Adrenal gland (tissue), 9 donors: ENCODE measurements at regions not wholly inside any gene's neighbourhood (a gene's known extent, or its start where the extent isn't known, plus 50 kb on each side); places are given as distances from the start of the nearest gene placed in this dataset.

Source experiments
- DNase-seq, 7 donors: peaks; one replicate each; pipeline ENCODE4 v3.0.0-alpha.2; 2019 to 2020
- H3K27ac ChIP-seq, 5 donors: fragments of 200-600 bp; sonication (generic) in 4 of 5; 1 replicate in 3 of 5; 2 replicates in 2 of 5; pipeline versions ENCODE4 v1.5.1 to v1.8.0; 2016 to 2020; ENCODE audit warnings: mild to moderate bottlenecking in 1 of 5
- H3K27me3 ChIP-seq: fragments of 200-600 bp; 2 replicates; pipeline ENCODE4 v1.8.0; 2021
- H3K36me3 ChIP-seq, 2 donors: fragments of 200-600 bp; replicated peaks in 1 of 2; 1 replicate in 1 of 2; 2 replicates in 1 of 2; pipeline versions ENCODE4 v1.5.1 to v1.8.0; 2018 to 2022
- H3K4me1 ChIP-seq, 2 donors: fragments of 200-600 bp; replicated peaks in 1 of 2; 1 replicate in 1 of 2; 2 replicates in 1 of 2; pipeline versions ENCODE4 v1.5.1 to v1.8.0; 2018 to 2021
- H3K4me3 ChIP-seq, 4 donors: fragments of 200-600 bp; sonication (generic) in 3 of 4; one replicate each; pipeline ENCODE4 v1.5.1; 2016 to 2018
- H3K9me3 ChIP-seq, 3 donors: fragments of 200-600 bp; sonication (generic) in 1 of 3; replicated peaks in 1 of 3; 1 replicate in 2 of 3; 2 replicates in 1 of 3; pipeline versions ENCODE4 v1.5.1 to v1.8.0; 2016 to 2021
- POLR2A ChIP-seq, 2 donors: fragments of 450-650 bp; IDR thresholded peaks; one replicate each; pipeline ENCODE4 v1.6.1; 2017; ENCODE audit warnings: antibody characterized with exemption in 2 of 2, mild to moderate bottlenecking in 2 of 2, moderate library complexity in 1 of 2
- WGBS, 4 donors: extraction: QIAGEN DNeasy Blood & Tissue Kit in 2 of 4; methylation state at CpG; one replicate each; pipeline versions ENCODE4 v1.1.5 to v1.1.7; 2013 to 2017; 5-methylcytosine and 5-hydroxymethylcytosine counted together
- intact Hi-C, 2 donors: fragments of 100-400 bp; cut with DNase I; formaldehyde crosslinking; loops; one replicate each; pipeline versions ENCODE4 v1.14.1 to v1.15.0; 2022 to 2023
- TF ChIP-seq, protein P1 (sequence below), 6 experiments: fragments of 450-650 bp in 4 of 6; fragments of 200-600 bp in 2 of 6; sonication (generic) in 1 of 6; IDR thresholded peaks; 1 replicate in 5 of 6; 2 replicates in 1 of 6; pipeline versions ENCODE4 v1.5.1 to v1.8.0; 2016 to 2021; ENCODE audit warnings: antibody characterized with exemption in 6 of 6, mild to moderate bottlenecking in 2 of 6, moderate library complexity in 1 of 6
- donor health status: healthy with polysubstance abuse.
- donor health status: Bipolar disorder and iron deficiency.
- donor health status: DM: yes; HTN: yes; CAD: no.
- donor health status: DM: no; HTN: no; CAD: no.
- donor health status: DM: no; HTN: no; CAD: no.

DNA sequence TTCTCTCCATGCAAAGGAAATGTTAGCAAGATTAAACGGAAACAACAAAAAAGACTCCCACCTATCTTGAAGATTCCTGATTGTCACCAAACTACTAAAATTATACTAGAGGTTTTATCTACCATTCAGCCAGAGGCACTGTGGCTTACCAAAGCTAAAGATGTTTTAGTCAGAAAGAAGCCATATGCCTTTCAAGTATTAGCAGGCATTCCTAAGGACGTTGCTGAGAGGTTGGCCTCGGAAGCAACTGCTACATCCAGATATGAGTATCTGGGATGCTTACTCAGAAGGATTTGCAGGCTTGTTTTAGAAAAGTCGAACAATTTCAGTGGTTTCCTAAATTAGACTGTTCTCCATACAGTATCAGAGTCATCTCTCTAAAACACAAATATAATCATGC lies 88.3 kb upstream of the UBE2E3 start:
- H3K4me1 ChIP-seq = no peaks in the 10 kb centered on the region
- H3K36me3 ChIP-seq = no peaks in the 10 kb centered on the region
- no peaks in the 10 kb centered on the region for H3K27me3 ChIP-seq
- no peak overlapping the region for H3K4me3 ChIP-seq
- H3K27ac ChIP-seq = no peak overlapping the region
- WGBS, 4 donors = 68 to 77% (median 70%) methylated on average over 4 of the region's 4 CpGs
- no peak for DNase-seq
- intact Hi-C loops = no loop called here
- TF ChIP-seq, protein P1, sequence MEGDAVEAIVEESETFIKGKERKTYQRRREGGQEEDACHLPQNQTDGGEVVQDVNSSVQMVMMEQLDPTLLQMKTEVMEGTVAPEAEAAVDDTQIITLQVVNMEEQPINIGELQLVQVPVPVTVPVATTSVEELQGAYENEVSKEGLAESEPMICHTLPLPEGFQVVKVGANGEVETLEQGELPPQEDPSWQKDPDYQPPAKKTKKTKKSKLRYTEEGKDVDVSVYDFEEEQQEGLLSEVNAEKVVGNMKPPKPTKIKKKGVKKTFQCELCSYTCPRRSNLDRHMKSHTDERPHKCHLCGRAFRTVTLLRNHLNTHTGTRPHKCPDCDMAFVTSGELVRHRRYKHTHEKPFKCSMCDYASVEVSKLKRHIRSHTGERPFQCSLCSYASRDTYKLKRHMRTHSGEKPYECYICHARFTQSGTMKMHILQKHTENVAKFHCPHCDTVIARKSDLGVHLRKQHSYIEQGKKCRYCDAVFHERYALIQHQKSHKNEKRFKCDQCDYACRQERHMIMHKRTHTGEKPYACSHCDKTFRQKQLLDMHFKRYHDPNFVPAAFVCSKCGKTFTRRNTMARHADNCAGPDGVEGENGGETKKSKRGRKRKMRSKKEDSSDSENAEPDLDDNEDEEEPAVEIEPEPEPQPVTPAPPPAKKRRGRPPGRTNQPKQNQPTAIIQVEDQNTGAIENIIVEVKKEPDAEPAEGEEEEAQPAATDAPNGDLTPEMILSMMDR (IDR thresholded peaks at IDR 0.05) = no peak
- TF ChIP-seq POLR2A (IDR thresholded peaks at IDR 0.05) = no peak
- H3K9me3 ChIP-seq = no peaks in the 10 kb centered on the region

DNA sequence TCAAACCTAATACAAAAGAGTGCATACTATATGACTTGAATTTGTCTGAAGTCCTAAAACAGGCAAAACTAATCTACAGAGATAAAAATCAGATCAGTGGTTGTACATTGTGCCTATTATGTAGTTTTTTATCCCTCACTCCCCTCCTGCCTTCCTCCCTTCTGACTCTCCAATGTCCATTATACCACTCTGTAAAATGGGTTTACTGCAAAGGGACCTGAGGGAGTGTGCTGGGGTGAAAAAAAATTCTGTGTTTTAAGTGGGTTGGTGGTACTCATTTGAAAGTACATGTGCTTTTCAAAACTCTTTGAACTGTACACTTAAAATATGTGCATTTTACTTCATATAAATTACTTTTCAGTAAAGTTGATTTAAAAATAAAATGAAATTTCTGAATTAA lies 89.0 kb upstream of the UBE2E3 start:
- Histone ChIP-seq H3K9me3 (no peaks in the 10 kb centered on the region), H3K4me1 (no peaks in the 10 kb centered on the region), H3K27me3 (no peaks in the 10 kb centered on the region), H3K4me3 (no peak overlapping the region), H3K36me3 (no peaks in the 10 kb centered on the region), H3K27ac (no peak overlapping the region)
- DNase-seq = no peak
- intact Hi-C loops = no loop called here
- TF ChIP-seq, protein P1 (IDR thresholded peaks at IDR 0.05) = no peak
- no peak for TF ChIP-seq POLR2A (IDR thresholded peaks at IDR 0.05)

DNA sequence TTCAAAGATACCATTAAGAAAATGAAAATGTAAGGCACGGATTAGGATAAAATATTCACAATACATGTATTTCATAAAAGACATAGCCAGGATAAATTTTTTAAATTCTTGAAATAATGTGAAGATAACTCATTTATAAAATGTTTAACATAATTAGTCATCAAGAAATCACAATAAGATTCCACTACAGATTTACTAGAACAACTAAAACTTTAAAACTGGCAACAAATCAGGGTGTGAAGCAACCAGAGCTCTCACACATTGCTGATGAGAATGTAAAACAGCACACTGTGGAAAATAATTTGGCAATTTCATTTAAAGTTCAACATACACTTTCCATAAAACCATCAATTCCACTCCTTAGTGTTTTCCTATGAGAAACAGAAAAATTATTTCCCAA lies 89.6 kb upstream of the UBE2E3 start:
- no peak overlapping the region for H3K4me3 ChIP-seq
- H3K36me3 ChIP-seq = no peaks in the 10 kb centered on the region
- no peak overlapping the region for H3K27ac ChIP-seq
- intact Hi-C loops = no loop called here
- no peaks in the 10 kb centered on the region for H3K27me3 ChIP-seq
- no peak for TF ChIP-seq POLR2A (IDR thresholded peaks at IDR 0.05)
- TF ChIP-seq, protein P1 (IDR thresholded peaks at IDR 0.05) = no peak
- H3K4me1 ChIP-seq = no peaks in the 10 kb centered on the region
- no peak for DNase-seq
- 75 to 87% (median 78%) methylated on average over 1 of the region's 1 CpG for WGBS, 4 donors
- no peaks in the 10 kb centered on the region for H3K9me3 ChIP-seq

DNA sequence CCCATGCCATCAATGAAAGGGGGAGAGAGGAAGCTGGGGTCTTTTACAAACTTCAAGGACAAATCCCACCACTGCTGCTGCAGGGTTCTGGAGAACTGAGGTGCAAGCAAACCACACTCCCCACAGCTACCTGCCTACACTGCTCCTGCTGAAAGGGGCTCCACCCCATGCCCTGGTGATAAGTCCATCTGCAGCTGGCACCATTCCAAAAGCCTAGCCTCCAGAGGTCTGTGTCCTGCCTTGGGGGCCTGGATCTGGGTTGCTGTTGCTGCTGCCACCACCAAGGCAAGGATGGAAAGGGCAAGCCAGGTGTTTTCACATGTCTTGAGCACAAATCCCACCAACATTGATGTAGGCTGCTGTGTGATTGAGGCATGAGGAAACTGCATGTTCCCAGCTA lies 97.4 kb upstream of the UBE2E3 start:
- no peaks in the 10 kb centered on the region for H3K4me1 ChIP-seq
- DNase-seq = no peak
- peaks cover 2% of the 10 kb centered on the region for H3K27me3 ChIP-seq
- H3K27ac ChIP-seq = no peak overlapping the region
- H3K9me3 ChIP-seq = no peaks in the 10 kb centered on the region
- TF ChIP-seq POLR2A (IDR thresholded peaks at IDR 0.05) = no peak
- TF ChIP-seq, protein P1 (IDR thresholded peaks at IDR 0.05) = no peak
- intact Hi-C loops = no loop called here
- H3K4me3 ChIP-seq = no peak overlapping the region
- no peaks in the 10 kb centered on the region for H3K36me3 ChIP-seq
